Upper lobe of right lung (tissue), 1 donor: ENCODE measurements at regions not wholly inside any gene's neighbourhood (a gene's known extent, or its start where the extent isn't known, plus 50 kb on each side); places are given as distances from the start of the nearest gene placed in this dataset.

ENCODE experiments used
- ATAC-seq: fragments of 200-7000 bp; cut with Tn5 transposase; one replicate; pipeline ENCODE4 v1.9.1; 2020; ENCODE audit warnings: mild to moderate bottlenecking, moderate library complexity
- DNase-seq: peaks from one replicate; pipeline ENCODE4 v3.0.0-alpha.2; 2020
- H3K27ac ChIP-seq: fragments of 200-600 bp; one replicate; pipeline ENCODE4 v1.8.0; 2022
- H3K27me3 ChIP-seq: fragments of 200-600 bp; one replicate; pipeline ENCODE4 v1.8.0; 2022; ENCODE audit warnings: mild to moderate bottlenecking
- H3K36me3 ChIP-seq: fragments of 200-600 bp; one replicate; pipeline ENCODE4 v1.8.0; 2022
- H3K4me1 ChIP-seq: fragments of 200-600 bp; one replicate; pipeline ENCODE4 v1.8.0; 2022
- H3K4me3 ChIP-seq: fragments of 200-600 bp; one replicate; pipeline ENCODE4 v1.8.0; 2022; ENCODE audit warnings: mild to moderate bottlenecking
- H3K9me3 ChIP-seq: fragments of 200-600 bp; one replicate; pipeline ENCODE4 v1.8.0; 2022
- CTCF ChIP-seq: fragments of 200-600 bp; IDR thresholded peaks from one replicate; pipeline ENCODE4 v1.8.0; 2022; ENCODE audit warnings: antibody characterized with exemption
- intact Hi-C: fragments of 100-400 bp; cut with DNase I; formaldehyde crosslinking; loops from one replicate; pipeline ENCODE4 v1.11.0; 2022
- donor health status: DM: no; HTN: yes; CAD: no; lungs with severe emphysema.

GRCh38 chr20:19115581-19115980, 96.9 kb upstream of the SLC24A3 start:
- H3K27ac ChIP-seq = no peak overlapping the region
- no peaks in the 10 kb centered on the region for H3K9me3 ChIP-seq
- no peaks in the 10 kb centered on the region for H3K27me3 ChIP-seq
- H3K4me3 ChIP-seq = no peak overlapping the region
- ATAC-seq (no peak), DNase-seq (no peak)
- TF ChIP-seq CTCF = no peak
- H3K36me3 ChIP-seq = no peaks in the 10 kb centered on the region
- no peaks in the 10 kb centered on the region for H3K4me1 ChIP-seq
- intact Hi-C loops = no loop called here

- Histone ChIP-seq H3K36me3 (no peaks in the 10 kb centered on the region), H3K4me3 (no peak overlapping the region), H3K27ac (no peak overlapping the region), H3K4me1 (no peaks in the 10 kb centered on the region), H3K9me3 (no peaks in the 10 kb centered on the region), H3K27me3 (no peaks in the 10 kb centered on the region)
- TF ChIP-seq CTCF = no peak
- intact Hi-C loops = no loop called here
- ATAC-seq (no peak), DNase-seq (no peak)
These were observed 92.4 kb upstream of the SLC24A3 start for GRCh38 chr20:19120011-19120410.

- Histone ChIP-seq H3K27ac (no peak overlapping the region), H3K27me3 (no peaks in the 10 kb centered on the region), H3K9me3 (no peaks in the 10 kb centered on the region), H3K4me3 (no peak overlapping the region), H3K4me1 (no peaks in the 10 kb centered on the region), H3K36me3 (no peaks in the 10 kb centered on the region)
- no peak for ATAC-seq
- TF ChIP-seq CTCF = no peak
- DNase-seq = no peak
- intact Hi-C loops = no loop called here
These were observed 91.9 kb upstream of the SLC24A3 start for GRCh38 chr20:19120569-19120968.

GRCh38 chr20:19121463-19121862, 91.0 kb upstream of the SLC24A3 start:
- Histone ChIP-seq H3K27me3 (no peaks in the 10 kb centered on the region), H3K27ac (no peak overlapping the region), H3K4me1 (no peaks in the 10 kb centered on the region), H3K4me3 (no peak overlapping the region), H3K36me3 (no peaks in the 10 kb centered on the region), H3K9me3 (no peaks in the 10 kb centered on the region)
- ATAC-seq (no peak), DNase-seq (no peak)
- intact Hi-C loops = no loop called here
- no peak for TF ChIP-seq CTCF

GRCh38 chr20:19121916-19122315, 90.5 kb upstream of the SLC24A3 start:
- Histone ChIP-seq H3K4me3 (no peak overlapping the region), H3K27me3 (no peaks in the 10 kb centered on the region), H3K9me3 (no peaks in the 10 kb centered on the region), H3K36me3 (no peaks in the 10 kb centered on the region), H3K27ac (no peak overlapping the region), H3K4me1 (no peaks in the 10 kb centered on the region)
- intact Hi-C loops = no loop called here
- DNase-seq = no peak
- no peak for ATAC-seq
- no peak for TF ChIP-seq CTCF

GRCh38 chr20:19122395-19122794, 90.0 kb upstream of the SLC24A3 start:
- intact Hi-C loops = no loop called here
- no peak overlapping the region for H3K27ac ChIP-seq
- TF ChIP-seq CTCF = no peak

More at GRCh38 chr20:19122395-19122794, 90.0 kb upstream of the SLC24A3 start:
- Histone ChIP-seq H3K9me3 (no peaks in the 10 kb centered on the region), H3K27me3 (no peaks in the 10 kb centered on the region), H3K4me3 (no peak overlapping the region), H3K4me1 (no peaks in the 10 kb centered on the region), H3K36me3 (no peaks in the 10 kb centered on the region)
- ATAC-seq = no peak
- no peak for DNase-seq
